Fibroblast of lung (primary cell): ENCODE measurements at regions not wholly inside any gene's neighbourhood (a gene's known extent, or its start where the extent isn't known, plus 50 kb on each side); places are given as distances from the start of the nearest gene placed in this dataset.

ENCODE experiments used
- DNase-seq, 2 donors: peaks; one replicate each; pipeline versions ENCODE4 v3.0.0 to v3.0.0-alpha.2; 2010; ENCODE audit warnings: low read depth in 2 of 2
- H2AFZ ChIP-seq: 2 replicates; pipeline ENCODE4 v1.5.1; 2012; ENCODE audit warnings: low read length, control low read depth, inconsistent platforms
- H3K27ac ChIP-seq: 2 replicates; pipeline ENCODE4 v1.5.1; 2011; ENCODE audit warnings: low read length, control low read depth; ENCODE audit not compliant: insufficient read depth
- H3K27me3 ChIP-seq: 2 replicates; pipeline ENCODE4 v1.5.1; 2011; ENCODE audit warnings: mild to moderate bottlenecking, low read length; ENCODE audit not compliant: control insufficient read depth, insufficient read depth
- H3K36me3 ChIP-seq: 2 replicates; pipeline ENCODE4 v1.5.1; 2011; ENCODE audit warnings: low read length; ENCODE audit not compliant: control insufficient read depth, insufficient read depth
- H3K4me1 ChIP-seq: 2 replicates; pipeline ENCODE4 v1.5.1; 2011; ENCODE audit warnings: low read length; ENCODE audit not compliant: control insufficient read depth, insufficient read depth; ENCODE audit errors: extremely low read depth
- H3K4me2 ChIP-seq: 2 replicates; pipeline ENCODE4 v1.5.1; 2011; ENCODE audit warnings: low read length, control low read depth; ENCODE audit not compliant: insufficient read depth; ENCODE audit errors: extremely low read depth
- H3K4me3 ChIP-seq, 4 experiments: fragments of 200-600 bp in 1 of 4; sonication (generic) in 1 of 4; replicated peaks in 1 of 4; 2 replicates each; pipeline ENCODE4 v1.5.1; 2011 to 2016; ENCODE audit warnings: low read length in 4 of 4, low read depth in 3 of 4, mild to moderate bottlenecking in 3 of 4, control low read depth in 2 of 4, inconsistent platforms in 1 of 4, mixed read lengths in 1 of 4; ENCODE audit not compliant: insufficient read depth in 1 of 4; ENCODE audit errors: control extremely low read depth in 1 of 4
- H3K79me2 ChIP-seq: 2 replicates; pipeline ENCODE4 v1.5.1; 2012; ENCODE audit warnings: mild to moderate bottlenecking, low read length, inconsistent platforms; ENCODE audit not compliant: control insufficient read depth, insufficient read depth
- H3K9ac ChIP-seq: 2 replicates; pipeline ENCODE4 v1.5.1; 2011; ENCODE audit warnings: mild to moderate bottlenecking, low read length, control low read depth; ENCODE audit not compliant: insufficient read depth
- H3K9me3 ChIP-seq: 2 replicates; pipeline ENCODE4 v1.5.1; 2012; ENCODE audit warnings: low read depth, low read length; ENCODE audit not compliant: control insufficient read depth, insufficient read depth
- H4K20me1 ChIP-seq: 2 replicates; pipeline ENCODE4 v1.5.1; 2011; ENCODE audit warnings: low read length; ENCODE audit not compliant: control insufficient read depth, insufficient read depth; ENCODE audit errors: extremely low read depth
- EZH2 ChIP-seq: IDR thresholded peaks from 2 replicates; pipeline ENCODE4 v1.5.1; 2012; ENCODE audit warnings: low read length, control low read depth, mild to moderate bottlenecking; ENCODE audit errors: missing control alignments
- TF ChIP-seq, protein P1 (sequence below), 2 donors: IDR thresholded peaks in 1 of 2; conservative IDR thresholded peaks in 1 of 2; 1 replicate in 1 of 2; 2 replicates in 1 of 2; pipeline ENCODE4 v1.5.1; 2011 to 2012; ENCODE audit warnings: low read length in 2 of 2, control low read depth in 1 of 2, inconsistent platforms in 1 of 2, low read depth in 1 of 2, mild to moderate bottlenecking in 1 of 2

GRCh38 chr20:60806824-60807223 is 445.2 kb upstream of the CDH4 start:
- Histone ChIP-seq H3K4me3 (no peak overlapping the region), H4K20me1 (no peaks in the 10 kb centered on the region), H3K9me3 (no peaks in the 10 kb centered on the region), H3K79me2 (no peaks in the 10 kb centered on the region), H3K9ac (no peak overlapping the region), H3K27me3 (no peaks in the 10 kb centered on the region), H3K27ac (no peak overlapping the region), H3K4me2 (no peak overlapping the region), H3K4me1 (no peaks in the 10 kb centered on the region), H3K36me3 (no peaks in the 10 kb centered on the region), H2AFZ (no peak overlapping the region)
- no peak for DNase-seq
- no peak for TF ChIP-seq EZH2
- TF ChIP-seq, protein P1, sequence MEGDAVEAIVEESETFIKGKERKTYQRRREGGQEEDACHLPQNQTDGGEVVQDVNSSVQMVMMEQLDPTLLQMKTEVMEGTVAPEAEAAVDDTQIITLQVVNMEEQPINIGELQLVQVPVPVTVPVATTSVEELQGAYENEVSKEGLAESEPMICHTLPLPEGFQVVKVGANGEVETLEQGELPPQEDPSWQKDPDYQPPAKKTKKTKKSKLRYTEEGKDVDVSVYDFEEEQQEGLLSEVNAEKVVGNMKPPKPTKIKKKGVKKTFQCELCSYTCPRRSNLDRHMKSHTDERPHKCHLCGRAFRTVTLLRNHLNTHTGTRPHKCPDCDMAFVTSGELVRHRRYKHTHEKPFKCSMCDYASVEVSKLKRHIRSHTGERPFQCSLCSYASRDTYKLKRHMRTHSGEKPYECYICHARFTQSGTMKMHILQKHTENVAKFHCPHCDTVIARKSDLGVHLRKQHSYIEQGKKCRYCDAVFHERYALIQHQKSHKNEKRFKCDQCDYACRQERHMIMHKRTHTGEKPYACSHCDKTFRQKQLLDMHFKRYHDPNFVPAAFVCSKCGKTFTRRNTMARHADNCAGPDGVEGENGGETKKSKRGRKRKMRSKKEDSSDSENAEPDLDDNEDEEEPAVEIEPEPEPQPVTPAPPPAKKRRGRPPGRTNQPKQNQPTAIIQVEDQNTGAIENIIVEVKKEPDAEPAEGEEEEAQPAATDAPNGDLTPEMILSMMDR (conservative IDR thresholded peaks at IDR 0.05 in 1 of 2, IDR thresholded peaks at IDR 0.05 in 1 of 2; ENCODE audit: low read depth in 1 of 2, low read length in 2 of 2), result no peak

- Histone ChIP-seq H3K4me3 (no peak overlapping the region), H3K9me3 (no peaks in the 10 kb centered on the region), H3K4me2 (no peak overlapping the region), H2AFZ (no peak overlapping the region), H3K4me1 (no peaks in the 10 kb centered on the region), H3K79me2 (no peaks in the 10 kb centered on the region), H4K20me1 (no peaks in the 10 kb centered on the region), H3K27ac (no peak overlapping the region), H3K36me3 (no peaks in the 10 kb centered on the region), H3K9ac (no peak overlapping the region), H3K27me3 (no peaks in the 10 kb centered on the region)
- TF ChIP-seq EZH2, result no peak
- TF ChIP-seq, protein P1 (conservative IDR thresholded peaks at IDR 0.05 in 1 of 2, IDR thresholded peaks at IDR 0.05 in 1 of 2; ENCODE audit: low read depth in 1 of 2, low read length in 2 of 2), result no peak
- no peak for DNase-seq
Measured at GRCh38 chr20:60808003-60808672, 443.9 kb upstream of the CDH4 start.

- H3K9ac ChIP-seq, result no peak overlapping the region
- no peaks in the 10 kb centered on the region for H3K4me1 ChIP-seq
- H3K79me2 ChIP-seq, result no peaks in the 10 kb centered on the region
- no peaks in the 10 kb centered on the region for H4K20me1 ChIP-seq
- no peaks in the 10 kb centered on the region for H3K9me3 ChIP-seq
- no peak overlapping the region for H2AFZ ChIP-seq
- no peaks in the 10 kb centered on the region for H3K27me3 ChIP-seq
- H3K4me2 ChIP-seq, result no peak overlapping the region
- H3K27ac ChIP-seq, result no peak overlapping the region
- H3K36me3 ChIP-seq, result no peaks in the 10 kb centered on the region
- DNase-seq, result no peak
- no peak overlapping the region for H3K4me3 ChIP-seq
- TF ChIP-seq, protein P1 (conservative IDR thresholded peaks at IDR 0.05 in 1 of 2, IDR thresholded peaks at IDR 0.05 in 1 of 2; ENCODE audit: low read depth in 1 of 2, low read length in 2 of 2), result no peak
- no peak for TF ChIP-seq EZH2
Measured at GRCh38 chr20:60808701-60809100, 443.4 kb upstream of the CDH4 start.
